ENCODE measurements at regions not wholly inside any gene's neighbourhood (a gene's known extent, or its start where the extent isn't known, plus 50 kb on each side); places are given as distances from the start of the nearest gene placed in this dataset.

DNA sequence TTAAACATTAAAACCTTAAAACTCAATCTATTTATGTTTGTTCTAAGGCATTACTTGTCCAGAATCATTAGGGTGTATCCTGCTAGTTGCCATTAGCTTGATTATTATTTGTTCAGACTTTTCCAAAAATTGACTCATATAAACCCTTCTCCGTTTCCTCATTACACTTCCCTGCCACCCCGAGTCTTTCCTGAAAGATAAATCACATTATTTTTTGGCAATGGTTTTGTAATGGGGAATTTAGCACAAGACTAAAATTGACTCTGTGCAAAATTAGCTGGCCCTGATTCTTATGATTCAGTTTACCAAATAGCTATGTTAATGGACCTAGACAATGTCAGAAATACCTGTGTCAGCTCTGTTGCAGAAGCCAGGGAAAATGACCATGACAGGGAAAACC, 112.2 kb upstream of the NT5C1B start:
- TF ChIP-seq POLR2A (IDR thresholded peaks at IDR 0.05): no peak
- TF ChIP-seq, protein P1, sequence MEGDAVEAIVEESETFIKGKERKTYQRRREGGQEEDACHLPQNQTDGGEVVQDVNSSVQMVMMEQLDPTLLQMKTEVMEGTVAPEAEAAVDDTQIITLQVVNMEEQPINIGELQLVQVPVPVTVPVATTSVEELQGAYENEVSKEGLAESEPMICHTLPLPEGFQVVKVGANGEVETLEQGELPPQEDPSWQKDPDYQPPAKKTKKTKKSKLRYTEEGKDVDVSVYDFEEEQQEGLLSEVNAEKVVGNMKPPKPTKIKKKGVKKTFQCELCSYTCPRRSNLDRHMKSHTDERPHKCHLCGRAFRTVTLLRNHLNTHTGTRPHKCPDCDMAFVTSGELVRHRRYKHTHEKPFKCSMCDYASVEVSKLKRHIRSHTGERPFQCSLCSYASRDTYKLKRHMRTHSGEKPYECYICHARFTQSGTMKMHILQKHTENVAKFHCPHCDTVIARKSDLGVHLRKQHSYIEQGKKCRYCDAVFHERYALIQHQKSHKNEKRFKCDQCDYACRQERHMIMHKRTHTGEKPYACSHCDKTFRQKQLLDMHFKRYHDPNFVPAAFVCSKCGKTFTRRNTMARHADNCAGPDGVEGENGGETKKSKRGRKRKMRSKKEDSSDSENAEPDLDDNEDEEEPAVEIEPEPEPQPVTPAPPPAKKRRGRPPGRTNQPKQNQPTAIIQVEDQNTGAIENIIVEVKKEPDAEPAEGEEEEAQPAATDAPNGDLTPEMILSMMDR (IDR thresholded peaks at IDR 0.05): no peak

Data from gastroesophageal sphincter (tissue), 3 donors.